ENCODE measurements at regions not wholly inside any gene's neighbourhood (a gene's known extent, or its start where the extent isn't known, plus 50 kb on each side); places are given as distances from the start of the nearest gene placed in this dataset.

DNA sequence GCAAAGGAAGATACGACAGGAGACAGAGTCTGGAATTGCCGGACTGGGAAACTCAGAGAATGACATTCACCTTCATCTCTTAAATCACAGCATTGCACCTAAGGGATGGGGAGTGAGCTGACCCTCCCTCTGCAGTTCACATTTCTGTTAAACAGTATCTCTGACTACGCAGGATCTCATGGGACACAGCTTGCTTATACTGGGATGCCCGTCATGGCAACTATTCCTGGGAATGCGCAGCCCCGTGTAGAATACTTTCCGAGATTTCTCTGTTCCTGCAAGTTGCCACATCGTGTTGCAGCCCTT is 232.5 kb upstream of the HES1 start:
- TF ChIP-seq, protein P1, sequence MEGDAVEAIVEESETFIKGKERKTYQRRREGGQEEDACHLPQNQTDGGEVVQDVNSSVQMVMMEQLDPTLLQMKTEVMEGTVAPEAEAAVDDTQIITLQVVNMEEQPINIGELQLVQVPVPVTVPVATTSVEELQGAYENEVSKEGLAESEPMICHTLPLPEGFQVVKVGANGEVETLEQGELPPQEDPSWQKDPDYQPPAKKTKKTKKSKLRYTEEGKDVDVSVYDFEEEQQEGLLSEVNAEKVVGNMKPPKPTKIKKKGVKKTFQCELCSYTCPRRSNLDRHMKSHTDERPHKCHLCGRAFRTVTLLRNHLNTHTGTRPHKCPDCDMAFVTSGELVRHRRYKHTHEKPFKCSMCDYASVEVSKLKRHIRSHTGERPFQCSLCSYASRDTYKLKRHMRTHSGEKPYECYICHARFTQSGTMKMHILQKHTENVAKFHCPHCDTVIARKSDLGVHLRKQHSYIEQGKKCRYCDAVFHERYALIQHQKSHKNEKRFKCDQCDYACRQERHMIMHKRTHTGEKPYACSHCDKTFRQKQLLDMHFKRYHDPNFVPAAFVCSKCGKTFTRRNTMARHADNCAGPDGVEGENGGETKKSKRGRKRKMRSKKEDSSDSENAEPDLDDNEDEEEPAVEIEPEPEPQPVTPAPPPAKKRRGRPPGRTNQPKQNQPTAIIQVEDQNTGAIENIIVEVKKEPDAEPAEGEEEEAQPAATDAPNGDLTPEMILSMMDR (conservative IDR thresholded peaks at IDR 0.05; ENCODE audit: low read length) = no peak
- no peak for TF ChIP-seq EZH2phosphoT487 (IDR thresholded peaks at IDR 0.05; ENCODE audit: borderline replicate concordance)
